ENCODE measurements at regions not wholly inside any gene's neighbourhood (a gene's known extent, or its start where the extent isn't known, plus 50 kb on each side); places are given as distances from the start of the nearest gene placed in this dataset.
"Not testable (repeated sequence)": the region's sequence is repeated elsewhere in the genome, so short reads cannot be mapped to it uniquely, and the experiment has no call there.

DNA sequence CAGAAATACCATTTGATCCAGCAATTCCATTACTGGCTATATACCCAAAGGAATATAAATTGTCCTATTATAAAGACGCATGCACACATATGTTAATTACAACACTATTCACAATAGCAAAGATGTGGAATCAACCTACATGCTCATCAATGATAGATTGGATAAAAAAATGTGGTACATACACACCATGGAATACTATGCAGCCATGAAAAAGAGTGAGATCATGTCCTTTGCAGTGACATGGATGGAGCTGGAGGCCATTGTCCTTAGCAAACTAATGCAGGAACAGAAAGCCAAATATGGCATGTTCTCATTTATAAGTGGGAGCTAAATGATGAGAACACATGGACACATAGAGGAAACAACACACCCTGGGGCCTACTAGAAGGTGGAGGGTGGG lies 78.3 kb upstream of the EED start:
- DNase-seq: not testable (repeated sequence)

GRCh38 chr11:86164106-86164505 lies 80.4 kb upstream of the EED start:
- no peak for DNase-seq

DNA sequence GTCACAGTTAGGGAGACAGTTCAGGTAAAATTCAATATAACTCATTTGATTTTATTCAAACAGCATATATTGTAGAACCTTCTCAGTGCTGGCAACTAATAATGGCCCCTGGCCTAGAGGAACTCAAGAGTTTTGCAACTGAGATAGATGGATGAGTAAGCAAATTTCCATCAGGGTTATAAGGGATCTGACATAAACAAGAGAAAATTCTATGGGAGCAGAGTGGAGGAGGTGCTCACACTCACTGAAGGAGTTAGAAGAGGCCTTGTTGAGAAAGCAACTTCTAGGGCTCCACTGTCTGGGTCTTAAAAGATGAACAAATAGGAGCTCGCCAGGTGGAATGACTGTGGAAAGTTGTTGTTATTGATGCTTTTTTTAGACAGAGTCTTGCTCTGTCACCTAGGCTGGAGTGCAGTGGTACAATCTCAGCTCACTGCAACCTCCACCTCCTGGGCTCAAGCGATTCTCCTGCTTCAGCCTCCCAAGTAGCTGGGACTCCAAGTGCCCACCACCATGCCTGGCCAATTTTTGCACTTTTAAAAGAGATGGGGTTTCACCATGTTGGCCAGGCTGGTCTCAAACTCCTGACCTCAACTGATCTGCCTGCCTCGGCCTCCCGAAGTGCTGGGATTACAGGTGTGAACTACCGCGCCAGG lies 81.2 kb upstream of the EED start:
- DNase-seq: peak; percentile 81

DNA sequence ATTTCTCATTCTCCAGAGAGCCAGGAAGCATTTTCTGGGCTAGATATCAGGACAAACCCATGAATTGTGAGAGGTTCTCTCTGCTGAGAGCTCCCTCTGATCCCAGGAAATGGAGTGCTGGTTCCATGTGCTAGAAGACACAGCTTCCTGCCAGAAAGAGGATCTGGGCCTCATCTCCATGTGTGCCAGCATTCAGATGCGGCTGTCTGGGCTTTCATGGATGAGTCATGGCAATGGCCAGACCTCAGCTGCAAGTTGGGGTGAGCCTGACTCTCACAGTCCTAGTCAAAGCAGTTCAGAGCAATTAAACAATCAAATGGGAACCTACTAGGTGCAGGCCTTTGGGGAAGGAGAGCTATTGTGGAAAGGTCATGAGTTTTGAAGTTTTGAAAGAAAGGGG lies 82.3 kb upstream of the EED start:
- DNase-seq: peak; percentile 91

GRCh38 chr11:86161837-86162236 lies 82.7 kb upstream of the EED start:
- DNase-seq: no peak

GRCh38 chr11:86161336-86161735 lies 83.2 kb upstream of the EED start:
- no peak for DNase-seq

- DNase-seq: peak; percentile 55
Measured at GRCh38 chr11:86160541-86161149, 83.9 kb upstream of the EED start.

GRCh38 chr11:86159581-86159891 lies 85.0 kb upstream of the EED start:
- DNase-seq: no peak

- DNase-seq: no peak
Measured at GRCh38 chr11:86158704-86159580, 85.6 kb upstream of the EED start.

DNA sequence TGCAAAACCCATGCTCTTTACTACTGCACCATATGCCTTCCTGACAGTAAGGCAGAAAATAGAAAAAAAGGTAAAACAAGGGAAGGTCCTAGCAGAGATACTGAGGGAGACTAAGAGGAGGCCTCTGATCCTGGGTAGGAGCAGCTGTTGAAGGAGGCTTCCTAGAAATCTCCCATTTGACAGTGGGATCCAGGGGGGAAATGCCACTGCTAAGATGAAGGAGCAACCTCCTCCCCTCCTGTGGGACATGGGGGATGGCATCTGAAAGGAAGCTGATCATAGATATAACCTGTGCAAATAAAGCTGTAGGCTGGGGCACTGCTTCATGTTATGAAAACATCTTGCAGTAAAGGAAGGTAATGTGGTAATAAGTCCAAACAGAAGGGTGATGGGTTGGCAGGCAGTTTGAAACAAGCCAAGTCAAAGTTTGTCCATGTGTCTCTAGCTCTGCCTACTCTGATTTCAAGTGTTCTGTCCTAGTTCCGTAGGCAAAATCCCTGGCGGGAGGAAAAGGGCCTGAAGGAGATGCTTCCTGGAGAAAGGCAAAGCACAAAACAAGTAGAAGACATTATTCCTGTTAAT lies 86.7 kb upstream of the EED start:
- no peak for DNase-seq

- no peak for DNase-seq
Measured at GRCh38 chr11:86156397-86156955, 87.6 kb upstream of the PICALM start.

DNA sequence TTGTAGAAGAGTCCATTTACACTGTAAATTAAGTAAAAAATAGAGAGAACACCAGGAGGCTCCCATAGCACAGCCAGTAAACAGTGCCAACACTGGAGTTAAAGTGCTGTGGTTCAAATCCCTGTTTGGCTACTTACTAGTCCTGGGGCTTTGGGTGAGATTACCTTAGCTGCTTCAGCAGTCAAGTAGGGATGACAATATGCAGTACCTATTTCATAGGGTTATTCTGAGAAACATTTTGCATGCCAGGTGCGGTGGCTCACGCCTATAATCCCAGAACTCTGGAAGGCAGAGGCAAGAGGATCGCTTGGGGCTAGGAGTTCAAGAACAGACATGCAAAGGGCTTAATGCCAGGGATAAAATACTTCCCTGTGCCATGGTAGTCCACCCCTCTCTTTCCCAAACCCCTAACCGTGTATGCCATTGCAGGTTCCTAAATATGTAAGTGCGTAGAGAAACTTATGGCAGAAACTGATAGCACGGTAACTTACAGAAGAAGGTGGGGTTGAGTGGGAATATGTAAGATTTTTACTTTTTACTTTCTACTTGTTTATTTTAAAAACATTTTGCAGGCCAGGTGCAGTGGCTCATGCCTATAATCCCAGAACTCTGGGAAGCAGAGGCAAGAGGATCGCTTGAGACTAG lies 86.4 kb upstream of the PICALM start:
- DNase-seq: no peak

GRCh38 chr11:86153439-86153838 lies 84.6 kb upstream of the PICALM start:
- DNase-seq: no peak

- DNase-seq: no peak
Measured at GRCh38 chr11:86152901-86153300, 84.0 kb upstream of the PICALM start.

GRCh38 chr11:86152006-86152862 lies 83.3 kb upstream of the PICALM start:
- DNase-seq: no peak

DNA sequence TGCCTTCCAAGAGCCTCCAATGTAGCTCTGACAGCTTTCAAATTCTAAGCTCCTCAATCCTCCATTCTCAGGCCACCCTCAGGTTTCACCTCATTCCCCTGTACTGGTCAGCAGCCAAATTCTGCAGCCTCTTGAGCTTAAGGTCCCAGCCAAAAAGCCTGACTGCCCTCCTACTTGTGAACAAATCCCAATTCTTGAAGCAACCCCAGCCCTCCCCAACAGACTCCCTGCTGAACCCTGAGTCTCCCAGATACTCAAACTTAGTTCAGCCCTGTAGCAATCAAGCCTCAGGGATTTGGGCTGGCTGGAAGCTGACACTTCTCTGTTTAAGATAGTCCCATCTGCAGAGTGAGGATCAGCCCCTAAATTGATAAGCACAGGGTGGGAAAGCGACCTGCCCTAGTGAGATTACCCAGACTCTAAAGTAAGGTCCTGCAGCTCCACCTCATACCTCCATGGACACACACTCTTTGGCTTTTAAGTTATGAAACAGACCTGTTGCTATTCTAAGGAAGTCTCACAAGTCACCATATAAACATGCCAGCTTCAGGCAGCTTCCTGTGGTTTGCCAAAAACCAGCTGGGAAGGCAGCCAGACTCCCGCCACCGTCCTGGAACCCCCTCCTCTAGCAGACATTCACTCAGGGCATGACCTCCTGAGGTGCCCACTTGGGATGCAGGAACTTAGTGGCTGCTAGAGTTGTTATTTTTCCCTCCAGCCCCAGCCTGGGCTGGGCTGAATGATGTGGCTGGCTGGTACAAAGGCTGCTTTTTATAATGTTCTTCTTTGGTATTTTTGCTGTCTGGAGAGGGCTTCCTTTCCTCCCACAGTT lies 82.5 kb upstream of the PICALM start:
- DNase-seq: peak; percentile 18

DNA sequence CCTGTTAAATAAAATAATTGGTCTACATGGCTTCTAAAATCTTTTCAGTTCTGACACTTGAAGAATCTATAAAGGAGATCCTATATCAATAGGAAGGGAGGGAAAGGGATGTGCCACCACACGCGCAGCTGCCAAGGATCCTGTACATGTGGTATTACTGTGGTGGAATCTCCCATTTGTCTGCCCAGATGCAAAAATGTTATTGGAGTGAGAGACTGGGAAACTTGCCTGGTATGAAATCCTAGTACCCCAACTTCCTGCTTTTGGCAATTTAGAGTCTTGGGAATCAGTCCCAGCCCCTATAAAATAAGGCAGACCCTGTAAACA lies 81.9 kb upstream of the PICALM start:
- peak; percentile 11 for DNase-seq

- no peak for DNase-seq
Measured at GRCh38 chr11:86149792-86150191, 80.9 kb upstream of the PICALM start.

DNA sequence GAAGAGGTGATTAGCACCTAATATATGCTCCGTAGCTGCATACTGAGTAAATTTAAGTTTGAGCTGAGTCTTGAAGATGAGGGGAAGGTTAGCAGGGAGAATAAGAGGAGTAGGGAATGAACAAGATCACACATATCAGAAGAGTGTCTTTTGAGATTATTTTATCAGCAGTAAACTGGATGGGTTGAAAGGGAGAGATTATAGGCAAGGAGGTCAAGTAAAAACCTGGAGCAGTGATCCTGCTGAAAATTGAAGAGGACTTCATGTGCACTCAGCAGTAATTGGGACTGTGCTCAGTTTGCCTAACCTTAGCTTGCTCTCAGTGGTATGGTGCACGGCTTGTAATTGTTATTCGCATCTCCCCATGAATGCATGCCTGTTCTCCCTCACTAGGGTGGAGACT lies 79.5 kb upstream of the PICALM start:
- DNase-seq: no peak

GRCh38 chr11:86147004-86147403 lies 78.1 kb upstream of the PICALM start:
- no peak for DNase-seq
